ENCODE measurements at regions not wholly inside any gene's neighbourhood (a gene's known extent, or its start where the extent isn't known, plus 50 kb on each side); places are given as distances from the start of the nearest gene placed in this dataset.

- H3K9ac ChIP-seq (ENCODE audit: control insufficient read depth, insufficient read depth, low read length): no peak overlapping the region
- DNase-seq (ENCODE audit: low read depth, low spot score): no peak
- 0% methylated on average over 2 of the region's 2 CpGs for WGBS (ENCODE audit: insufficient coverage, insufficient replicate concordance, low lambda C conversion rate, missing lambda C conversion rate)
- H2AFZ ChIP-seq (ENCODE audit: control insufficient read depth, low read depth, low read length): no peak overlapping the region
- TF ChIP-seq SIX5 (IDR thresholded peaks at IDR 0.05; ENCODE audit: low read depth, low read length, severe bottlenecking) (no peak), LARP7 (IDR thresholded peaks at IDR 0.05) (no peak), POU2F2 (IDR thresholded peaks at IDR 0.05; ENCODE audit: borderline replicate concordance, low read depth, low read length) (no peak), E2F8 (IDR thresholded peaks at IDR 0.05; ENCODE audit: low read depth, partially characterized antibody) (no peak), BCL3 (IDR thresholded peaks at IDR 0.05; ENCODE audit: borderline replicate concordance, insufficient read depth, low read depth, low read length, poor library complexity, severe bottlenecking) (no peak), BCL11A (IDR thresholded peaks at IDR 0.05; ENCODE audit: low read depth, low read length) (no peak), SPI1 (IDR thresholded peaks at IDR 0.05; ENCODE audit: borderline replicate concordance, insufficient read depth, low read depth, low read length) (peak; percentile 8; the same call in 1 of the 2 replicates)
- ChIA-PET POLR2A (no interaction called here), CTCF (interaction anchor here (0.7 to 0.8 kb wide), 2 partner anchors 14 to 137 kb away, joined by 3 to 4 read pairs; no protein-coding TSS in a partner anchor), SMC1A (ENCODE audit: uncharacterized antibody, unreplicated experiment) (interaction anchor here (0.9 kb wide), 1 partner anchor 578 kb away, joined by 3 read pairs; no protein-coding TSS in a partner anchor), RAD21 (ENCODE audit: unreplicated experiment) (no interaction called here)
- intact Hi-C loops (cut with micrococcal nuclease; ENCODE audit: unreplicated experiment) (no loop called here), in situ Hi-C loops (cut with MboI) (no loop called here)
- H3K27ac ChIP-seq (ENCODE audit: control insufficient read depth, insufficient read depth): no peak overlapping the region
- no peak overlapping the region for H3K4me2 ChIP-seq (ENCODE audit: control insufficient read depth, insufficient read depth)
- ATAC-seq: no peak
- H3K4me3 ChIP-seq: no peak overlapping the region
- no peaks in the 10 kb centered on the region for H3K36me3 ChIP-seq (ENCODE audit: control insufficient read depth in 2 of 2, insufficient read depth in 2 of 2, low read length in 1 of 2)
- no peaks in the 10 kb centered on the region for H3K9me3 ChIP-seq (replicated peaks; ENCODE audit: control insufficient read depth, insufficient read depth, low read length)
- no peak for FAIRE-seq
- no peaks in the 10 kb centered on the region for H3K4me1 ChIP-seq (ENCODE audit: control insufficient read depth, insufficient read depth, low read length)
- no TSS peak for BruUV-seq (replicated peaks)
- no peaks in the 10 kb centered on the region for H3K79me2 ChIP-seq (ENCODE audit: control insufficient read depth, insufficient read depth, low read length)
- no peaks in the 10 kb centered on the region for H4K20me1 ChIP-seq (ENCODE audit: control insufficient read depth, insufficient read depth)
- H3K27me3 ChIP-seq (replicated peaks in 1 of 2; ENCODE audit: control insufficient read depth in 2 of 2, insufficient read depth in 2 of 2, low read length in 1 of 2): no peaks in the 10 kb centered on the region
Measured at GRCh38 chr1:106564192-106564591, 492.3 kb upstream of the PRMT6 start.

Data from GM12878 (cell line).